ENCODE measurements at regions not wholly inside any gene's neighbourhood (a gene's known extent, or its start where the extent isn't known, plus 50 kb on each side); places are given as distances from the start of the nearest gene placed in this dataset.

DNA sequence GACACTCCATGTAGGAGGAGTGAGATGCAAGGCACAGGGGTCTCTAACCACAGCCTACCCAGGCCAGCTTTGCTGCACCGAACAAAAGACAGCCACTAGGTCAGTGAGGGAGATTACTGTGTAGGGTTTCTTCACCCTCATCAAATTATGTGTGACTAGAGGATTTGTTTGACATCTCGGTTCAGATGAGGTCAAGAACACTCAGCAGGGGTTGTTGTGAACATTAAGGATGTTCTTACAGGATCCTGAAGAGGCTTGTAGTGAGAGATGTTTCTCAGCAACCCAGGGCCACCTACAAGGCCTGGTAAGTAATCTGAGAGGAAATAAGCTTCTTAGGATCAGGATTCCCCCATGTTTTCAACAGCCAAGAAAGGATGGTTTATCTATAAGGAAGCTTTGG is 202.1 kb downstream of the NXPE2 start:
- no peak for DNase-seq

GRCh38 chr11:114883472-114883871 is 205.1 kb downstream of the NXPE2 start:
- no peak for DNase-seq

- DNase-seq: no peak
These were observed 208.4 kb downstream of the NXPE2 start for GRCh38 chr11:114886644-114887265.

GRCh38 chr11:114889594-114890011 is 211.3 kb downstream of the NXPE2 start:
- no peak for DNase-seq

- DNase-seq: no peak
These were observed 211.7 kb downstream of the NXPE2 start for GRCh38 chr11:114890038-114890437.

- no peak for DNase-seq
These were observed 213.6 kb downstream of the NXPE2 start for GRCh38 chr11:114891911-114892310.

DNA sequence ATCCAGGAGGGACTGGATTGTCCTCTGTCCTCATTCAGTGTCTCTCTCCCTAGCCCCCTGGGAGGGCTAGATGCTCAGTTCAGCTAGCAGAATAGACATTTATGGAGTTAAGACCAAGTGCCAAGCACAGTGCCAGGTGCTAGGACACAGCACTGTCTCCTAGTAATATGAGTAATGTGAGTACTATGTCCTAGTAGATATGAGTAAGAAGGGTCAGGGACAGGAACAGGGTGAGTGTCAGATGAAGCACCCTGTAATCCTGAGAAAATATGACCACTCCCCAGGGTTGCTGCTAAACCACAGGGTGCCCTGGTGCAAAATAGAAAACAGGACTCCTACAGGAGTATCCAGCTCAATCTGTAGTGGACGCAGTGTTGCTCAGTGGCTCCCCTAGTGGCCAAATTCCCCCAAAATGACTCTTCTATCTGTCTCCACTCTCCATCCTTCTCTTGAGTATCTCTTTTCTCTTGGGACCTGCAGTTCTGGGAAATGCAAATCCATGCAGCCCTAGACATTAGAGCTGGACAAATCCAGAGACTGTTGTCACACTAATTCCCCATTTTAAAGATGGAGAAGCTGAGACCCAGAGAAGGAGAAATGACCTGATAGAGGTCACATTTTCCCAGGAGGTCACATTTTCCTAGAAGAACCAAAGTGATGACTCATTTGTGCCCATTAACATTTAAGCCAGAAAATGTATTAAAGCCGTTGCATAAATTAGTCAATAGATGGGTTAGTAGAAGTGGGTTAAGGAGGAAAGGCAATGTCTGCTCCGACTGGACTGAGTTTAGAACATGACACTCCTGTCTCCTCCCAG is 214.3 kb downstream of the NXPE2 start:
- DNase-seq: peak; percentile 5 to 25

- no peak for DNase-seq
These were observed 215.0 kb downstream of the NXPE2 start for GRCh38 chr11:114893329-114893728.

DNA sequence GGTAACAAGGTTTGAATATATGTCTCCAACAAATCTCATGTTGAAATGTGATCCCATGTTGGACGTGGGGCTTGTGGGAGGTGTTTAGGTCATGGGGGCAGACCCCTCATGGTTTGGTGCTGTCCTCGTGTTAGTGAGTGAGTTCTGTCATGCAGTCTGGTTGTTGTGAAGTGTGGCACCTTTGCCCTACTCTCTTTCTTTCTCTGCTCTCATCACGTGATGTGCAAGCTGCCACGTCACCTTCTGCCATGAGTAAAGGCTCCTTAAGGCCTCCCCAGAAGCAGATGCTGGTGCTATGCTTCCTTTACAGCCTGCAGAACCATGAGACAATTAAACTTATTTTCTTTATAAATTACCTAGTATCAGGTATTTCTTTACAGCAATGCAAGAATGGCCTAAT is 218.3 kb downstream of the NXPE2 start:
- no peak for DNase-seq

DNA sequence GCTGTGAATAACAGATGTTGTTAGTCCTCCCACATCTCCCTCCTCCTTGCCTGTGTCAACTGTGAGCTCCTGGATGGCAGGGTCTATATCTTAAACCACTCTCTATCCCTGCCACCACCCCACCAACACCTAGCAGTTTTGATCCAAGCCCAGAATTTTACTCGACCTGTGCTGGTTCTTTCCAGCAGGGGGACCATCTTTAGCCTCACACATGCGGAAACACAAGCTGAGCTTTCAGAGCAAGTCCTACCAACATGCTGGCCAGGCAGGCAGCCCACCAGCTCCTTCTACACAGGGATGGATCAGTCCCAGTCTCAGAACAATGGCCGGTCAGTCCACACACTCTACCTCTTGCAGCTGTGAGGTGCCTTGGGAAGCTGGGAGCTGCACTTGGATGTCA is 231.5 kb downstream of the NXPE2 start:
- DNase-seq: no peak

DNA sequence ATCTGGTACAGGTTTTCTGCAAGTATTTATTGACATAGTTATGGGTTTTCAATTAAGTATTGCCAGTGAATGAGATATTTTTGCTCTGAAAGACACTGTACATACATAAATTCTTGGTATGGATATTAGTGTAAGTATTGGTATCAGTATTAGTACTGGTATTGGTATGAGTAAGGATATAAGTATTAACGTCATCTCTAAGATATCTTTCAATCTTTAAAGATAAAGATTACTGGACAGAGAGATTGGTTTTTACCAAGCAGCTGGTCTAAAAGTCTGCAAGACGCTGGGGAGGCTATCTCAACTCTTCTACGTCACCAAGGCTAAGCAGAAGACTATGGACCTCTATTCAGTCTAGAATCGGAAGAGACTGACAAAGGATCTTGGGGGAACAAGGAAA is 234.5 kb downstream of the NXPE2 start:
- no peak for DNase-seq

GRCh38 chr11:114914231-114915005 is 236.1 kb downstream of the NXPE2 start:
- no peak for DNase-seq

GRCh38 chr11:114915871-114916805 is 237.8 kb downstream of the NXPE2 start:
- no peak for DNase-seq

DNA sequence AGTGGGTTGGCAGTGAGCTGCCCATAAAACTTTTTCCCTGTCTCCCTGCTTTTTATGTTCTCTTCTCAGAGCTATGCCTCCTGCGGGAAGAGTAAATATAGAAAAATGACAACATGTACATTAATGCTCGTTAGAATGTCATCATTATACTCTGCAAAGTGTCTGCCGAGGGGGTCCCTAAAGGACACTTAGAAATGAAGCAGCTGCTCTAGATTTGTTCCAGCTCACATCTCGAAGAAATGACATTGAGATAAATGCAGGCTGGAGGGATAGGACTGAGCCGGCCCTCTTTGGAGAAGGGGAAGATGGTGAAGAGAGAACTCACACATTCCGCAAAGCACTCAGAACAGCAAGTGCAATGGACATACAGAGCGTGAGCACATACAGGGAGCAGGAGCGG is 240.0 kb downstream of the NXPE2 start:
- no peak for DNase-seq

GRCh38 chr11:114921697-114922096 is 243.4 kb downstream of the NXPE2 start:
- DNase-seq: no peak

DNA sequence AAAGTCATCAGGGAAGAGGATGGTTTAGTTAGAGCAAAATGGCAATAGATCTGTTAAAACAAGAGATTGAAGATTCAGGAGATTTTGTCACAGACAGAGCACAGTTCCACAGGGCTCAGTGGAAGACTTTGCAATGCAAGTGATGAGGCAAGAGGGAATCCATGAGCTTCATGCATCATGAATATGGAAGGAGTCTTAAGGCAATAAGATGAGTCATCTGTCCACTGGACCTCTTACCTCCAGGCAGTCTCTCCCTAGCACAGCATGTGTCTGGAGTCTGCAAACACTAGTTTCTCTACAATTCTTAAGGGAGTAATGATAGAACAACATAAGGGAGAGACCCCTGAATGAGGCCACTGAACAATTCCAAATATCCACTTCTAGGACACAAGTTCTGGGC is 245.7 kb downstream of the NXPE2 start:
- DNase-seq: no peak

DNA sequence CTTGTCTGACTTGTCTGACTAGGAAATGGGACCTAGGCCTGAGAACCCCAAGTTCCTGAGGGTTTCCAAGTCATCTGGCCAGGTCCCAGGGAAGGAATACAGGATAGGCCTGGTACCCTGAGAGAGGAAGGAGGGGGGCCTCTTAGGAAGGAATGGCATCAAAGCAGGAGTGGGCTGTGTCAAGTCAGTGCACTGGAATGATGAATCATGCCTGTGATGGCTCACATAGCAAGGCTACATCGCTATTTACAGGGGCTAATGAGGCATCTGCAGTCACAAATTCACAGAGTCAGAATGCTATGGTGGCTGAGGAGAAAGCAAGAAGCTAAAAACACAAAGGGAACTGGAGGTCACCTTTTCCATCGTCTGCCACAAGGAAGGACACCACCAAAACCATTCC is 247.3 kb downstream of the NXPE2 start:
- no peak for DNase-seq

GRCh38 chr11:114928260-114928870 is 250.0 kb downstream of the NXPE2 start:
- DNase-seq: no peak

GRCh38 chr11:114929351-114930000 is 251.1 kb downstream of the NXPE2 start:
- no peak for DNase-seq

DNA sequence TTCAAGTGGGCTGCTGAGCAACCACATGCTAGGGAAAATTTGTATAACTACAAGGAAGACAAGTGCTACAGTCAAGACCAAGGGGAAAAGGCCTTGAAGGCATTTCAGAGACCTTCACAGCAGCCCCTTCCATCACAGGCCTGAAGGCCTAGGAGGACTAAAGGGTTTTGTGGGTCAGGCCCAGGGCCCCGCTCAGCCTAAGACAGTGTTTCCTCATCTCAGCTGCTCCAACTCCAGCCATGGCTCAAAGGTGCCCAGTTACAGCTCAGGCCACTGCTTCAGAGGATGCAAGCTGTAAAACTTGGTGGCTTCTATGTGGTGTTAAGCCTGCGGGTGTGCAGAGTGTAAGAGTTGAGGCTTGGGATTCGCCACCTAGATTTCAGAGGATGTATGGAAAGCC is 260.5 kb downstream of the NXPE2 start:
- no peak for DNase-seq

DNA sequence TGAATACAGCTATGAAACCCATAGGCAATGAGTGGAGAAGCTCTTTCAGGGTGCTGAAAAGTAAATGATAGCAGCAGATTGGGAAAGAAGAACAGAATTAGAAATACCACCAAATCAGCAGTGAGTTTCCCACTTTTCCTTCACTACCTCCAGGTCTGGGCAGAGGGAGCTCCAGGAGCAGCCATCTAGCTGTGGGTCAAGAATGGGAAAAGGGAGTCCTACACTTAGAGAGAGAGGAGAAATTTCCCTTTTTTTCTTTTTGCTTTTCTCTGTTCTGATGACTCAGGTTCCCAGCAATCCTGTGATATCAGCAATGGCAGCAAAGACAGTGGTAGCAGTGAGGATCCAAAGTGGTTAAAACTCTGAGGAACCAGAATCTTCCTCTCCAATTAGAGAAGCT is 263.9 kb downstream of the NXPE2 start:
- DNase-seq: no peak

All from activated CD4-positive, alpha-beta T cell treated with anti-CD3 and anti-CD28 coated beads, Interleukin-2, amount 50 U/mL, for 48 hours (primary cell).